CD4-positive, alpha-beta T cell (primary cell): ENCODE measurements at regions not wholly inside any gene's neighbourhood (a gene's known extent, or its start where the extent isn't known, plus 50 kb on each side); places are given as distances from the start of the nearest gene placed in this dataset.

Source experiments
- ATAC-seq: fragments of 200-7000 bp; cut with Tn5 transposase; one replicate; pipeline ENCODE4 v1.10.0; 2022; ENCODE audit warnings: mild to moderate bottlenecking; ENCODE audit not compliant: poor library complexity
- CTCF ChIA-PET: fragments of 350-600 bp; sonication (Branson Sonifier 250); formaldehyde crosslinking; loops from one replicate; lab custom pipeline; 2021; ENCODE audit warnings: antibody characterized with exemption, inconsistent platforms; lab: Charles Lee
- POLR2A ChIA-PET: fragments of 350-600 bp; sonication (Branson Sonifier 250); formaldehyde crosslinking; loops from one replicate; lab custom pipeline; 2021; ENCODE audit warnings: antibody characterized with exemption, inconsistent platforms; lab: Charles Lee
- DNase-seq, 14 experiments: peaks; one replicate each; pipeline ENCODE4 v3.0.0-alpha.2; 2013 to 2020; ENCODE audit warnings: mixed read lengths in 2 of 14
- H3K27ac ChIP-seq, 2 donors: one replicate each; pipeline versions ENCODE4 v1.5.1 to v1.7.0; 2013; ENCODE audit warnings: low read length in 2 of 2, low read depth in 1 of 2, mild to moderate bottlenecking in 1 of 2
- H3K27me3 ChIP-seq, 2 experiments: 1 replicate in 1 of 2; 2 replicates in 1 of 2; pipeline versions ENCODE4 v1.6.1 to v1.7.0; 2013; ENCODE audit warnings: low read length in 2 of 2, control low read depth in 1 of 2, mild to moderate bottlenecking in 1 of 2, moderate library complexity in 1 of 2; ENCODE audit not compliant: insufficient read depth in 2 of 2, control insufficient read depth in 1 of 2
- H3K36me3 ChIP-seq: one replicate; pipeline ENCODE4 v1.6.1; 2013; ENCODE audit warnings: low read length, control low read depth; ENCODE audit not compliant: insufficient read depth
- H3K4me1 ChIP-seq: one replicate; pipeline ENCODE4 v1.6.1; 2013; ENCODE audit warnings: low read length, control low read depth; ENCODE audit not compliant: insufficient read depth
- H3K4me3 ChIP-seq: one replicate; pipeline ENCODE4 v1.5.1; 2013; ENCODE audit warnings: mild to moderate bottlenecking, low read length, moderate library complexity
- H3K9me3 ChIP-seq, 2 experiments: 1 replicate in 1 of 2; 2 replicates in 1 of 2; pipeline versions ENCODE4 v1.6.1 to v1.7.0; 2013; ENCODE audit warnings: low read length in 2 of 2, mild to moderate bottlenecking in 2 of 2, control low read depth in 1 of 2, moderate library complexity in 1 of 2; ENCODE audit not compliant: control insufficient read depth in 1 of 2, insufficient read depth in 1 of 2
- H3K27ac Mint-ChIP-seq: one replicate; pipeline ENCODE4 v1.8.0; 2020; ENCODE audit warnings: mixed read lengths
- H3K27me3 Mint-ChIP-seq: one replicate; pipeline ENCODE4 v1.8.0; 2021; ENCODE audit warnings: mixed read lengths
- H3K36me3 Mint-ChIP-seq: one replicate; pipeline ENCODE4 v1.8.0; 2021; ENCODE audit warnings: low read depth, mixed read lengths
- H3K4me1 Mint-ChIP-seq: one replicate; pipeline ENCODE4 v1.8.0; 2021; ENCODE audit warnings: low read depth, mixed read lengths
- H3K4me3 Mint-ChIP-seq: one replicate; pipeline ENCODE4 v1.8.0; 2020; ENCODE audit warnings: mild to moderate bottlenecking, mixed read lengths
- H3K9me3 Mint-ChIP-seq: one replicate; pipeline ENCODE4 v1.8.0; 2020; ENCODE audit warnings: mixed read lengths
- intact Hi-C, 2 experiments: fragments of 100-400 bp; cut with DNase I in 1 of 2; cut with micrococcal nuclease in 1 of 2; formaldehyde crosslinking; loops; one replicate each; pipeline versions ENCODE4 v1.15.1 to v1.9.0; 2023 to 2025; cut with DNase I, micrococcal nuclease
- TF ChIP-seq, protein P1 (sequence below): fragments of 200-600 bp; IDR thresholded peaks from one replicate; pipeline ENCODE4 v1.8.0; 2022; ENCODE audit warnings: antibody characterized with exemption, mild to moderate bottlenecking

GRCh38 chr10:117747636-117748035 lies 205.1 kb downstream of the EMX2 start:
- ChIA-PET CTCF (no interaction called here), POLR2A (no interaction called here)
- ATAC-seq (no peak), DNase-seq (no peak)
- no peaks in the 10 kb centered on the region for H3K36me3 Mint-ChIP-seq
- Histone ChIP-seq H3K27ac (no peak overlapping the region), H3K27me3 (no peaks in the 10 kb centered on the region), H3K4me3 (no peak overlapping the region), H3K4me1 (no peaks in the 10 kb centered on the region), H3K36me3 (no peaks in the 10 kb centered on the region), H3K9me3 (no peaks in the 10 kb centered on the region)
- TF ChIP-seq, protein P1, sequence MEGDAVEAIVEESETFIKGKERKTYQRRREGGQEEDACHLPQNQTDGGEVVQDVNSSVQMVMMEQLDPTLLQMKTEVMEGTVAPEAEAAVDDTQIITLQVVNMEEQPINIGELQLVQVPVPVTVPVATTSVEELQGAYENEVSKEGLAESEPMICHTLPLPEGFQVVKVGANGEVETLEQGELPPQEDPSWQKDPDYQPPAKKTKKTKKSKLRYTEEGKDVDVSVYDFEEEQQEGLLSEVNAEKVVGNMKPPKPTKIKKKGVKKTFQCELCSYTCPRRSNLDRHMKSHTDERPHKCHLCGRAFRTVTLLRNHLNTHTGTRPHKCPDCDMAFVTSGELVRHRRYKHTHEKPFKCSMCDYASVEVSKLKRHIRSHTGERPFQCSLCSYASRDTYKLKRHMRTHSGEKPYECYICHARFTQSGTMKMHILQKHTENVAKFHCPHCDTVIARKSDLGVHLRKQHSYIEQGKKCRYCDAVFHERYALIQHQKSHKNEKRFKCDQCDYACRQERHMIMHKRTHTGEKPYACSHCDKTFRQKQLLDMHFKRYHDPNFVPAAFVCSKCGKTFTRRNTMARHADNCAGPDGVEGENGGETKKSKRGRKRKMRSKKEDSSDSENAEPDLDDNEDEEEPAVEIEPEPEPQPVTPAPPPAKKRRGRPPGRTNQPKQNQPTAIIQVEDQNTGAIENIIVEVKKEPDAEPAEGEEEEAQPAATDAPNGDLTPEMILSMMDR = no peak
- intact Hi-C loops = no loop called here
- no peak overlapping the region for H3K27ac Mint-ChIP-seq
- no peak overlapping the region for H3K4me3 Mint-ChIP-seq
- H3K9me3 Mint-ChIP-seq = no peaks in the 10 kb centered on the region
- no peaks in the 10 kb centered on the region for H3K4me1 Mint-ChIP-seq
- H3K27me3 Mint-ChIP-seq = no peaks in the 10 kb centered on the region

DNA sequence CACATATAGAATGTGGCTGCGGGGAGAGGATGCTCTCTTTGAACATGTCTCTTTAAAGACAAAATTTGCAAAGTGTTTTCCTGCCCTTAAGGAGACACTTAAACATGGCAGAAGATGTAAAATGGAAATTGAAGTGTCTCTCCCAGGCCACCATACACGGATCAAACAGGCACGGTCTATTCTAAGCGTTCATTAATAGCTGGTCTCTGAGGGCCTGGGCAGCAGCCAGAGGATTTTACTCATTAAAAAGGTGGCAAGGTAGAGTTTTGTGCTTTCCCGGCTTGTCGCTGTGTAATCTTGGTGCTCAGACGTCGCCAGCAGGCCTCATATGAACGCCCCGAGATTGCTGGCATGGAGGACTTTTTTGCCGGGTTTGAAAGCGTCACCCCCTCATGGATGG lies 205.5 kb downstream of the EMX2 start:
- H3K4me1 Mint-ChIP-seq = no peaks in the 10 kb centered on the region
- H3K9me3 Mint-ChIP-seq = no peaks in the 10 kb centered on the region
- intact Hi-C loops = no loop called here
- ATAC-seq (no peak), DNase-seq (no peak)
- POLR2A ChIA-PET = no interaction called here
- H3K4me3 Mint-ChIP-seq = no peak overlapping the region
- TF ChIP-seq, protein P1 = no peak
- Histone ChIP-seq H3K9me3 (no peaks in the 10 kb centered on the region), H3K27ac (no peak overlapping the region), H3K27me3 (no peaks in the 10 kb centered on the region), H3K4me3 (no peak overlapping the region), H3K36me3 (no peaks in the 10 kb centered on the region), H3K4me1 (no peaks in the 10 kb centered on the region)
- CTCF ChIA-PET = no interaction called here
- H3K36me3 Mint-ChIP-seq = no peaks in the 10 kb centered on the region
- H3K27ac Mint-ChIP-seq = no peak overlapping the region
- H3K27me3 Mint-ChIP-seq = no peaks in the 10 kb centered on the region

DNA sequence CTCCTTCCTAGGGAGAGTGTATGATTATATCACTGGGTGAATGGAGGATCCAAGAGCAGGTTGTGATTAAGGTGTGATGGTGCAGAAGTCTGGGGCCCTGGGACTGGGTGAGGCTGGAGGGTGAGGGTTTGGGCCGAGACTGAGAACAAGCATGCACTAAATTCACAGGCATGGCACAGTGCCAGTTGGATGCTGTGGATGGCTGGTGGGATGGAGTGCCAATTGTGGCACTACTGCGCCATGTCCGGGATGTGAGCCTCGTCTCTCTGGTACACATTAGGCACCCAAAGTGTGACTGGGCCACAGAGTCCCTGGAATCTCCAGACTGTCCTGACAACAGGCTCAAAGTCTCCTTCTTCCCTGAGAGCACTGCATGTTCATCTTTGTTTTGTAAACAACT lies 208.1 kb downstream of the EMX2 start:
- intact Hi-C loops = no loop called here
- Mint-ChIP-seq H3K9me3 (no peaks in the 10 kb centered on the region), H3K4me3 (no peak overlapping the region), H3K4me1 (no peaks in the 10 kb centered on the region), H3K27ac (no peak overlapping the region), H3K36me3 (no peaks in the 10 kb centered on the region), H3K27me3 (no peaks in the 10 kb centered on the region)
- DNase-seq (no peak), ATAC-seq (no peak)
- H3K27me3 ChIP-seq = no peaks in the 10 kb centered on the region
- TF ChIP-seq, protein P1 = no peak
- H3K36me3 ChIP-seq = no peaks in the 10 kb centered on the region
- no peak overlapping the region for H3K4me3 ChIP-seq
- H3K4me1 ChIP-seq = no peaks in the 10 kb centered on the region
- ChIA-PET CTCF (no interaction called here), POLR2A (no interaction called here)
- H3K9me3 ChIP-seq = no peaks in the 10 kb centered on the region
- no peak overlapping the region for H3K27ac ChIP-seq
